ENCODE measurements at regions not wholly inside any gene's neighbourhood (a gene's known extent, or its start where the extent isn't known, plus 50 kb on each side); places are given as distances from the start of the nearest gene placed in this dataset.
A peak's percentile ranks its signal among the peaks of the same experiment; 100 is the strongest.

- H3K4me3 ChIP-seq (ENCODE audit: low read length) = no peak overlapping the region
- DNase-seq (ENCODE audit: low read depth) = no peak
- no peak for TF ChIP-seq CTCF (conservative IDR thresholded peaks at IDR 0.05; ENCODE audit: low read length)
Observed at GRCh38 chr3:104554425-104554824, 812.3 kb upstream of the ALCAM start.

DNA sequence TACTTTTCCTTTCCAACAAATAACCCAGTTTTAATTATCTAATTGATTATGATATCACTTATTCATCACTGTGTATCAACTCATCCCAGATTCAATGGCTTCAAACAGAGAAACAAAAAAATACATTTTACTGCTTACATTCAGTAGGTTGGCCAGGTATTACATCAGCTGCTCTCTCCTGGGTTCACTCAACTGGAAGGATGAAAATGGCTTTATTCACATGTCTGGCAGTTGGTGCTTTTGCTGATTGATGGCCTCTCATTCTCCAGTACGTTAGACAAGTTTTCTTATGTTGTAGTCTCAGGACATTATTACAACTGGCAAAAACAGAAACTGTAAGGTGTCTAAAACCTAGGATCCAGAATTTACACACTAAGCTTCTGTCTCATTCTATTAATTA is 811.0 kb upstream of the ALCAM start:
- H3K4me3 ChIP-seq (ENCODE audit: low read length) = no peak overlapping the region
- TF ChIP-seq CTCF (conservative IDR thresholded peaks at IDR 0.05; ENCODE audit: low read length) = no peak
- DNase-seq (ENCODE audit: low read depth) = no peak

DNA sequence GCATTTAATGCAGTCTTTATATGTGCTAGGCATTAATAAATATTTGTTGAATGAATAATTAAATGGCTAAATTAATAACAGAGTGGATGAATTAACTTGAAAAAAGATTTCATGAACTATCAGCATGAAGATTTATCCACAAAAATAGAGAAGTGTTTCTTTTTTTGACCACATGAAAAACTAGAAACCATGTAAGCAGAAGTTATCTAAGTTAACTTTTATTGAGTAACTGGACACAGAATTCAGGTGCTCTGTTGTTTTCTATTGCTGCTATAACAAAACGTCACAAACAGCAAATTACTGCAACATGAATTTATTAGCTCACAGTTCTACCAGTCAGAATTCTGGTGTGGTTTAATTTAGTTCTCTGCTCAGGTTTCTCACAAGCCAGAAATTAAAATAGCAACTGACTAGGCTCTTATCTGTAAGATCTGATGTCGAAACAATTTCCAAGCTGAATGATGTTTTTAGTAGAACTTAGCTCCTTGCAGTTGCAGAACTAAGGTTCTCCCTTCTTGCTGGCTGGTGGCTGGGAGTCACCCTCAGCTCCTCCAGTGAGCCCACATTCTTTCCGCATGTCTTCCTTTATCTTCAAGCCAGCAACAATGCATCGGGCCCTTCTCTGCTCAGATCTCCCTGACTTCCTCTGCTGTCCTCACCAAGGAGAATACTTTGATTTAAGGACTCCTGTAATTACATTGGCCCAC is 810.2 kb upstream of the ALCAM start:
- no peak overlapping the region for H3K4me3 ChIP-seq (ENCODE audit: low read length)
- peak; percentile 1 for DNase-seq (ENCODE audit: low read depth)
- TF ChIP-seq CTCF (conservative IDR thresholded peaks at IDR 0.05; ENCODE audit: low read length) = no peak

- no peak for DNase-seq (ENCODE audit: low read depth)
- no peak overlapping the region for H3K4me3 ChIP-seq (ENCODE audit: low read length)
- TF ChIP-seq CTCF (conservative IDR thresholded peaks at IDR 0.05; ENCODE audit: low read length) = no peak
Observed at GRCh38 chr3:104561324-104561723, 805.4 kb upstream of the ALCAM start.

- TF ChIP-seq CTCF (conservative IDR thresholded peaks at IDR 0.05; ENCODE audit: low read length) = peak; percentile 76
- no peak overlapping the region for H3K4me3 ChIP-seq (ENCODE audit: low read length)
- DNase-seq (ENCODE audit: low read depth) = peak; percentile 56
Observed at GRCh38 chr3:104564045-104564643, 802.6 kb upstream of the ALCAM start.

DNA sequence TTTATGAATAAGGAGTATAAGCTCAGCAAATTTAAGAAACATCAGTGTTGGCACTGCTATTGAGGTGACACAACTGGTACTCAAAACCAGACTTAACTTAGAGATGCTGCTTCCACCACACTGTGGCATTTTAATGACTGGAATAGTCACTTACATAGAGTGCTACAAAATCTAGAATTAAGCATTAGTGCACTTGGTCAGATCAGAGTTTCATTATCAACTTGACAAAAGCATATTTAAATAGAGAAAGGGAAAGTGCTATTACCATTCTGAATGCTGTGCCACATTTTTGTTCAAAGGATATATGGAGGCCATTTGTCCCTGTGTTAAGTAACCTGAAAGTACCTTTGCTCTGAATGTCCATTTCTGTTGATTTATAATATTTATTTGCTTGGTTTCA is 800.7 kb upstream of the ALCAM start:
- no peak for DNase-seq (ENCODE audit: low read depth)
- no peak overlapping the region for H3K4me3 ChIP-seq (ENCODE audit: low read length)
- TF ChIP-seq CTCF (conservative IDR thresholded peaks at IDR 0.05; ENCODE audit: low read length) = no peak

DNA sequence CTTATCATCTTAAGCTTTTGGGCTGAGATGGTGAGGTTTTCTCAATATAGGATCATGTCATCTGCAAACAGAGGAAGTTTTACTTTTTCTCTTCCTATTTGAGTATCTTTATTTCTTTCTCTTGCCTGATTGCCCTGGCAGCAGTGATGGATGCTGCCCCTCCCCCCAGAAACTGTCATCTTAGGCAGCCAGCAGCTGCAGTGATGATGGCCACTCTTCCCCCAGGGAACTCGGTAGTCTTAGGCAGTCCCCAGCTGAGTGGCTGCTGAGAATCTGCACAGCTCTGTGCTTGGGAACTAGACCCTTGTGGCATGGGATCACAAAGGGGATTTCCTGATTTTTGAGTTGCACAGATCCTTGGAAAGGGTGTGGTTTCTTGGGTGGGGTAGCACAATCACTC is 791.1 kb upstream of the ALCAM start:
- no peak for TF ChIP-seq CTCF (conservative IDR thresholded peaks at IDR 0.05; ENCODE audit: low read length)
- no peak overlapping the region for H3K4me3 ChIP-seq (ENCODE audit: low read length)
- no peak for DNase-seq (ENCODE audit: low read depth)
